HEK293 (cell line): ENCODE measurements at regions not wholly inside any gene's neighbourhood (a gene's known extent, or its start where the extent isn't known, plus 50 kb on each side); places are given as distances from the start of the nearest gene placed in this dataset.
A peak's percentile ranks its signal among the peaks of the same experiment; 100 is the strongest.

Source experiments
- CTCF ChIA-PET: fragments of 350-600 bp; formaldehyde crosslinking; extraction: SDS; loops from one replicate; lab custom pipeline; 2021; ENCODE audit warnings: antibody characterized with exemption; lab: Yijun Ruan, JAX
- POLR2A ChIA-PET: fragments of 300-600 bp; formaldehyde crosslinking; extraction: SDS; loops from one replicate; lab custom pipeline; 2020; ENCODE audit warnings: antibody characterized with exemption, inconsistent platforms; lab: Yijun Ruan, JAX
- H3K27ac ChIP-seq: fragments of 200-500 bp; sonication (Bioruptor generic); 2 replicates; pipeline ENCODE4 v1.5.1; 2014; ENCODE audit warnings: low read depth, low read length, control low read depth, inconsistent platforms; ENCODE audit errors: extremely low read depth
- H3K36me3 ChIP-seq, 2 experiments: fragments of 200-500 bp in 1 of 2; sonication (Bioruptor generic) in 1 of 2; 1 replicate in 1 of 2; 2 replicates in 1 of 2; pipeline ENCODE4 v1.5.1; 2014 to 2017; ENCODE audit warnings: inconsistent platforms in 2 of 2, low read length in 2 of 2; ENCODE audit not compliant: control insufficient read depth in 2 of 2, insufficient read depth in 1 of 2
- H3K4me1 ChIP-seq: fragments of 200-500 bp; sonication (Bioruptor generic); 2 replicates; pipeline ENCODE4 v1.5.1; 2014; ENCODE audit warnings: mild to moderate bottlenecking, low read length, inconsistent platforms; ENCODE audit not compliant: control insufficient read depth, insufficient read depth
- H3K4me3 ChIP-seq: 2 replicates; pipeline ENCODE4 v1.5.1; 2011; ENCODE audit warnings: low read depth, mild to moderate bottlenecking, control low read depth, low read length, moderate library complexity
- H3K9me3 ChIP-seq: fragments of 200-500 bp; sonication (Bioruptor generic); 2 replicates; pipeline ENCODE4 v1.5.1; 2014; ENCODE audit warnings: low read depth, low read length, inconsistent platforms; ENCODE audit not compliant: control insufficient read depth, insufficient read depth
- EGR2 ChIP-seq: fragments of 450-650 bp; formaldehyde crosslinking; IDR thresholded peaks from 2 replicates; pipeline ENCODE4 v1.5.1; 2016; ENCODE audit warnings: low read depth, missing biosample characterization, missing genetic modification characterization
- IKZF3 ChIP-seq: fragments of 450-650 bp; IDR thresholded peaks from 2 replicates; pipeline ENCODE4 v1.5.0; 2018; ENCODE audit warnings: missing biosample characterization, mild to moderate bottlenecking, missing genetic modification characterization, moderate library complexity
- RBAK ChIP-seq: fragments of 450-650 bp; formaldehyde crosslinking; IDR thresholded peaks from 2 replicates; pipeline ENCODE4 v1.5.1; 2016; ENCODE audit warnings: missing biosample characterization, missing genetic modification characterization
- SCRT1 ChIP-seq: fragments of 450-650 bp; formaldehyde crosslinking; IDR thresholded peaks from 2 replicates; pipeline ENCODE4 v1.5.1; 2016; ENCODE audit warnings: missing biosample characterization, missing genetic modification characterization, borderline replicate concordance
- SP7 ChIP-seq: fragments of 450-650 bp; formaldehyde crosslinking; IDR thresholded peaks from 2 replicates; pipeline ENCODE4 v1.5.1; 2016; ENCODE audit warnings: missing biosample characterization, missing genetic modification characterization
- ZIC2 ChIP-seq: fragments of 450-650 bp; formaldehyde crosslinking; IDR thresholded peaks from 2 replicates; pipeline ENCODE4 v1.5.1; 2016; ENCODE audit warnings: missing biosample characterization, missing genetic modification characterization
- ZNF133 ChIP-seq: fragments of 450-650 bp; formaldehyde crosslinking; IDR thresholded peaks from 2 replicates; pipeline ENCODE4 v1.5.1; 2016; ENCODE audit warnings: missing biosample characterization, missing genetic modification characterization
- ZNF146 ChIP-seq: fragments of 450-650 bp; formaldehyde crosslinking; IDR thresholded peaks from 2 replicates; pipeline ENCODE4 v1.5.1; 2016; ENCODE audit warnings: missing biosample characterization, missing genetic modification characterization
- ZNF157 ChIP-seq: fragments of 450-650 bp; formaldehyde crosslinking; IDR thresholded peaks from 2 replicates; pipeline ENCODE4 v1.5.1; 2016; ENCODE audit warnings: missing biosample characterization, missing genetic modification characterization
- ZNF175 ChIP-seq: fragments of 450-650 bp; formaldehyde crosslinking; IDR thresholded peaks from 2 replicates; pipeline ENCODE4 v1.5.1; 2016; ENCODE audit warnings: missing biosample characterization, missing genetic modification characterization
- ZNF248 ChIP-seq: fragments of 450-650 bp; formaldehyde crosslinking; IDR thresholded peaks from 2 replicates; pipeline ENCODE4 v1.5.1; 2017; ENCODE audit warnings: missing biosample characterization, missing genetic modification characterization
- ZNF324 ChIP-seq: fragments of 450-650 bp; formaldehyde crosslinking; IDR thresholded peaks from 2 replicates; pipeline ENCODE4 v1.5.1; 2016; ENCODE audit warnings: missing biosample characterization, missing genetic modification characterization
- ZNF335 ChIP-seq: fragments of 450-650 bp; formaldehyde crosslinking; conservative IDR thresholded peaks from 2 replicates; pipeline ENCODE4 v1.5.1; 2016; ENCODE audit warnings: missing biosample characterization, missing genetic modification characterization
- ZNF394 ChIP-seq: fragments of 450-650 bp; formaldehyde crosslinking; IDR thresholded peaks from 2 replicates; pipeline ENCODE4 v1.5.1; 2016; ENCODE audit warnings: missing biosample characterization, missing genetic modification characterization, mild to moderate bottlenecking, moderate library complexity, borderline replicate concordance
- ZNF48 ChIP-seq: fragments of 450-650 bp; formaldehyde crosslinking; IDR thresholded peaks from 2 replicates; pipeline ENCODE4 v1.5.1; 2016; ENCODE audit warnings: missing biosample characterization, missing genetic modification characterization
- ZNF521 ChIP-seq: fragments of 450-650 bp; formaldehyde crosslinking; IDR thresholded peaks from 2 replicates; pipeline ENCODE4 v1.5.1; 2017; ENCODE audit warnings: missing biosample characterization, mild to moderate bottlenecking, missing genetic modification characterization
- ZNF529 ChIP-seq: fragments of 450-650 bp; formaldehyde crosslinking; IDR thresholded peaks from 2 replicates; pipeline ENCODE4 v1.5.1; 2017; ENCODE audit warnings: missing genetic modification characterization, missing biosample characterization; ENCODE audit not compliant: insufficient replicate concordance
- ZNF558 ChIP-seq: fragments of 450-650 bp; formaldehyde crosslinking; IDR thresholded peaks from 2 replicates; pipeline ENCODE4 v1.5.1; 2016; ENCODE audit warnings: missing biosample characterization, missing genetic modification characterization
- ZNF624 ChIP-seq: fragments of 450-650 bp; formaldehyde crosslinking; IDR thresholded peaks from 2 replicates; pipeline ENCODE4 v1.5.1; 2017; ENCODE audit warnings: missing biosample characterization, missing genetic modification characterization
- ZNF654 ChIP-seq: fragments of 450-650 bp; formaldehyde crosslinking; IDR thresholded peaks from 2 replicates; pipeline ENCODE4 v1.5.1; 2016; ENCODE audit warnings: low read depth, missing biosample characterization, missing genetic modification characterization
- ZNF664 ChIP-seq: fragments of 450-650 bp; formaldehyde crosslinking; IDR thresholded peaks from 2 replicates; pipeline ENCODE4 v1.5.1; 2016; ENCODE audit warnings: missing biosample characterization, missing genetic modification characterization
- ZNF785 ChIP-seq: fragments of 450-650 bp; formaldehyde crosslinking; IDR thresholded peaks from 2 replicates; pipeline ENCODE4 v1.5.1; 2016; ENCODE audit warnings: missing biosample characterization, missing genetic modification characterization
- TF ChIP-seq, protein P1 (sequence below): fragments of 450-650 bp; formaldehyde crosslinking; IDR thresholded peaks from 2 replicates; pipeline ENCODE4 v1.5.1; 2016; ENCODE audit warnings: missing biosample characterization, missing genetic modification characterization
- TF ChIP-seq, protein P2 (sequence below): fragments of 450-650 bp; formaldehyde crosslinking; IDR thresholded peaks from 2 replicates; pipeline ENCODE4 v1.5.1; 2016; ENCODE audit warnings: missing biosample characterization, missing genetic modification characterization
- TF ChIP-seq, protein P3 (sequence below): fragments of 450-650 bp; formaldehyde crosslinking; IDR thresholded peaks from 2 replicates; pipeline ENCODE4 v1.5.1; 2017; ENCODE audit warnings: missing biosample characterization, missing genetic modification characterization
- TF ChIP-seq, protein P4 (sequence below): fragments of 450-650 bp; formaldehyde crosslinking; IDR thresholded peaks from 2 replicates; pipeline ENCODE4 v1.5.1; 2016; ENCODE audit warnings: missing biosample characterization, missing genetic modification characterization
- TF ChIP-seq, protein P5 (sequence below): fragments of 450-650 bp; formaldehyde crosslinking; conservative IDR thresholded peaks from 2 replicates; pipeline ENCODE4 v1.5.1; 2016; ENCODE audit warnings: low read depth, missing biosample characterization, missing genetic modification characterization

DNA sequence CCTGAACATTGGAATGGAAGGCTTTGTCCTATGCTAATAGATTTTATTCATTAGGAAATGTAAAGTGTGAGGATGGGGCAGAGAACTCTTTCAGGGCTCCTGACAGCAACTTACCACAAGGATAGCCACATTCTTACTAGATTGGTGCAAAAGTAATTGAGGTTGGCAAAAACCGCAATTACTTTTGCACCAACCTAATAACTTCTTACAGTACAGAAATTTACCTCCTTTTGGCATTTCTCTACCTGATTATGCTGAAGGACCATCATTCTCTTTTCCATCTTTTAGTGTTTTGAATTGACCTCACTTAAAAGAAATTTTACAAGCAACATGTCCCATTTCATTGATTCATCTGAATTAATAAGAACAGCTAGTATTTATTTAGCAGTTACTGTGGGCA is 109.2 kb upstream of the AP1S2 start:
- CTCF ChIA-PET, result no interaction called here
- TF ChIP-seq ZNF654 (tag by site-specific recombination), result no peak
- TF ChIP-seq, protein P1, sequence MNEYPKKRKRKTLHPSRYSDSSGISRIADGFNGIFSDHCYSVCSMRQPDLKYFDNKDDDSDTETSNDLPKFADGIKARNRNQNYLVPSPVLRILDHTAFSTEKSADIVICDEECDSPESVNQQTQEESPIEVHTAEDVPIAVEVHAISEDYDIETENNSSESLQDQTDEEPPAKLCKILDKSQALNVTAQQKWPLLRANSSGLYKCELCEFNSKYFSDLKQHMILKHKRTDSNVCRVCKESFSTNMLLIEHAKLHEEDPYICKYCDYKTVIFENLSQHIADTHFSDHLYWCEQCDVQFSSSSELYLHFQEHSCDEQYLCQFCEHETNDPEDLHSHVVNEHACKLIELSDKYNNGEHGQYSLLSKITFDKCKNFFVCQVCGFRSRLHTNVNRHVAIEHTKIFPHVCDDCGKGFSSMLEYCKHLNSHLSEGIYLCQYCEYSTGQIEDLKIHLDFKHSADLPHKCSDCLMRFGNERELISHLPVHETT (tag by site-specific recombination), result no peak
- no peak for TF ChIP-seq ZNF146 (tag by site-specific recombination)
- TF ChIP-seq, protein P2, sequence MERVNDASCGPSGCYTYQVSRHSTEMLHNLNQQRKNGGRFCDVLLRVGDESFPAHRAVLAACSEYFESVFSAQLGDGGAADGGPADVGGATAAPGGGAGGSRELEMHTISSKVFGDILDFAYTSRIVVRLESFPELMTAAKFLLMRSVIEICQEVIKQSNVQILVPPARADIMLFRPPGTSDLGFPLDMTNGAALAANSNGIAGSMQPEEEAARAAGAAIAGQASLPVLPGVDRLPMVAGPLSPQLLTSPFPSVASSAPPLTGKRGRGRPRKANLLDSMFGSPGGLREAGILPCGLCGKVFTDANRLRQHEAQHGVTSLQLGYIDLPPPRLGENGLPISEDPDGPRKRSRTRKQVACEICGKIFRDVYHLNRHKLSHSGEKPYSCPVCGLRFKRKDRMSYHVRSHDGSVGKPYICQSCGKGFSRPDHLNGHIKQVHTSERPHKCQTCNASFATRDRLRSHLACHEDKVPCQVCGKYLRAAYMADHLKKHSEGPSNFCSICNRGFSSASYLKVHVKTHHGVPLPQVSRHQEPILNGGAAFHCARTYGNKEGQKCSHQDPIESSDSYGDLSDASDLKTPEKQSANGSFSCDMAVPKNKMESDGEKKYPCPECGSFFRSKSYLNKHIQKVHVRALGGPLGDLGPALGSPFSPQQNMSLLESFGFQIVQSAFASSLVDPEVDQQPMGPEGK (tag by site-specific recombination), result no peak
- no peak for TF ChIP-seq RBAK (tag by site-specific recombination)
- no peak for TF ChIP-seq ZNF324
- no peak for TF ChIP-seq ZNF248 (tag by site-specific recombination)
- TF ChIP-seq ZNF157 (tag by site-specific recombination), result no peak
- TF ChIP-seq ZNF785, result no peak
- no peak for TF ChIP-seq ZNF133 (tag by site-specific recombination)
- TF ChIP-seq, protein P3, sequence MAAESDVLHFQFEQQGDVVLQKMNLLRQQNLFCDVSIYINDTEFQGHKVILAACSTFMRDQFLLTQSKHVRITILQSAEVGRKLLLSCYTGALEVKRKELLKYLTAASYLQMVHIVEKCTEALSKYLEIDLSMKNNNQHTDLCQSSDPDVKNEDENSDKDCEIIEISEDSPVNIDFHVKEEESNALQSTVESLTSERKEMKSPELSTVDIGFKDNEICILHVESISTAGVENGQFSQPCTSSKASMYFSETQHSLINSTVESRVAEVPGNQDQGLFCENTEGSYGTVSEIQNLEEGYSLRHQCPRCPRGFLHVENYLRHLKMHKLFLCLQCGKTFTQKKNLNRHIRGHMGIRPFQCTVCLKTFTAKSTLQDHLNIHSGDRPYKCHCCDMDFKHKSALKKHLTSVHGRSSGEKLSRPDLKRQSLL, result no peak
- no peak for TF ChIP-seq SCRT1 (tag by site-specific recombination)
- TF ChIP-seq ZNF558, result no peak
- no peak for TF ChIP-seq ZNF624 (tag by site-specific recombination)
- TF ChIP-seq ZNF394 (tag by site-specific recombination), result no peak
- TF ChIP-seq ZNF335 (tag by site-specific recombination), result no peak
- TF ChIP-seq EGR2 (tag by site-specific recombination), result no peak
- no peak for TF ChIP-seq ZIC2 (tag by site-specific recombination)
- TF ChIP-seq, protein P4, sequence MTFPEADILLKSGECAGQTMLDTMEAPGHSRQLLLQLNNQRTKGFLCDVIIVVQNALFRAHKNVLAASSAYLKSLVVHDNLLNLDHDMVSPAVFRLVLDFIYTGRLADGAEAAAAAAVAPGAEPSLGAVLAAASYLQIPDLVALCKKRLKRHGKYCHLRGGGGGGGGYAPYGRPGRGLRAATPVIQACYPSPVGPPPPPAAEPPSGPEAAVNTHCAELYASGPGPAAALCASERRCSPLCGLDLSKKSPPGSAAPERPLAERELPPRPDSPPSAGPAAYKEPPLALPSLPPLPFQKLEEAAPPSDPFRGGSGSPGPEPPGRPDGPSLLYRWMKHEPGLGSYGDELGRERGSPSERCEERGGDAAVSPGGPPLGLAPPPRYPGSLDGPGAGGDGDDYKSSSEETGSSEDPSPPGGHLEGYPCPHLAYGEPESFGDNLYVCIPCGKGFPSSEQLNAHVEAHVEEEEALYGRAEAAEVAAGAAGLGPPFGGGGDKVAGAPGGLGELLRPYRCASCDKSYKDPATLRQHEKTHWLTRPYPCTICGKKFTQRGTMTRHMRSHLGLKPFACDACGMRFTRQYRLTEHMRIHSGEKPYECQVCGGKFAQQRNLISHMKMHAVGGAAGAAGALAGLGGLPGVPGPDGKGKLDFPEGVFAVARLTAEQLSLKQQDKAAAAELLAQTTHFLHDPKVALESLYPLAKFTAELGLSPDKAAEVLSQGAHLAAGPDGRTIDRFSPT (tag by site-specific recombination), result no peak
- Histone ChIP-seq H3K4me3 (no peak overlapping the region), H3K27ac (no peak overlapping the region), H3K4me1 (no peaks in the 10 kb centered on the region), H3K36me3 (no peaks in the 10 kb centered on the region), H3K9me3 (no peaks in the 10 kb centered on the region)
- POLR2A ChIA-PET, result no interaction called here

DNA sequence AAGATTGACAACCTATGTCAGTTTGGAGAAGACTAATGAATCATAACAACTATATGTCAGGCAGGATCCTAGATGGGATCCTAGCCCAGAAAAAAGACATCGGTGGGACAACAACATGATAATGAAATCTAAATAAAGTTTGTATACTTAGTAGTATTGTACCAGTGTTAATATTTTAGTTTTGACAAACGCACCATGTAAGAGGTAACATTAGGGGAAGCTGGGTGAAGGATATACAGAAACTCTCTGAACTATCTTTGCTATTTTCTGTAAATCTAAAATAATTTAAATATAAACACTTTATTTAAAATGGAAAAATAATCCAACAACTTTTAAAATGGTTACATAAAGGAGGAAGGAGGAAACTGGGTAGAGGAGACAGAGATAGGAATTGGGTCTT is 105.6 kb upstream of the AP1S2 start:
- H3K36me3 ChIP-seq, result no peaks in the 10 kb centered on the region
- H3K9me3 ChIP-seq, result no peaks in the 10 kb centered on the region
- no peak overlapping the region for H3K4me3 ChIP-seq
- ChIA-PET CTCF (interaction anchor here (0.7 to 1.1 kb wide), 2 partner anchors 29 to 99 kb away, joined by 3 to 4 read pairs; no protein-coding TSS in a partner anchor), POLR2A (no interaction called here)
- H3K4me1 ChIP-seq, result no peaks in the 10 kb centered on the region
- no peak overlapping the region for H3K27ac ChIP-seq
- TF ChIP-seq SP7 (tag by site-specific recombination) (no peak), ZNF175 (tag by site-specific recombination) (no peak), ZNF48 (tag by site-specific recombination) (no peak), ZNF521 (tag by site-specific recombination) (no peak), ZNF664 (tag by site-specific recombination) (no peak), IKZF3 (tag by site-specific recombination) (no peak), ZNF529 (peak; percentile 90)
- TF ChIP-seq, protein P5, sequence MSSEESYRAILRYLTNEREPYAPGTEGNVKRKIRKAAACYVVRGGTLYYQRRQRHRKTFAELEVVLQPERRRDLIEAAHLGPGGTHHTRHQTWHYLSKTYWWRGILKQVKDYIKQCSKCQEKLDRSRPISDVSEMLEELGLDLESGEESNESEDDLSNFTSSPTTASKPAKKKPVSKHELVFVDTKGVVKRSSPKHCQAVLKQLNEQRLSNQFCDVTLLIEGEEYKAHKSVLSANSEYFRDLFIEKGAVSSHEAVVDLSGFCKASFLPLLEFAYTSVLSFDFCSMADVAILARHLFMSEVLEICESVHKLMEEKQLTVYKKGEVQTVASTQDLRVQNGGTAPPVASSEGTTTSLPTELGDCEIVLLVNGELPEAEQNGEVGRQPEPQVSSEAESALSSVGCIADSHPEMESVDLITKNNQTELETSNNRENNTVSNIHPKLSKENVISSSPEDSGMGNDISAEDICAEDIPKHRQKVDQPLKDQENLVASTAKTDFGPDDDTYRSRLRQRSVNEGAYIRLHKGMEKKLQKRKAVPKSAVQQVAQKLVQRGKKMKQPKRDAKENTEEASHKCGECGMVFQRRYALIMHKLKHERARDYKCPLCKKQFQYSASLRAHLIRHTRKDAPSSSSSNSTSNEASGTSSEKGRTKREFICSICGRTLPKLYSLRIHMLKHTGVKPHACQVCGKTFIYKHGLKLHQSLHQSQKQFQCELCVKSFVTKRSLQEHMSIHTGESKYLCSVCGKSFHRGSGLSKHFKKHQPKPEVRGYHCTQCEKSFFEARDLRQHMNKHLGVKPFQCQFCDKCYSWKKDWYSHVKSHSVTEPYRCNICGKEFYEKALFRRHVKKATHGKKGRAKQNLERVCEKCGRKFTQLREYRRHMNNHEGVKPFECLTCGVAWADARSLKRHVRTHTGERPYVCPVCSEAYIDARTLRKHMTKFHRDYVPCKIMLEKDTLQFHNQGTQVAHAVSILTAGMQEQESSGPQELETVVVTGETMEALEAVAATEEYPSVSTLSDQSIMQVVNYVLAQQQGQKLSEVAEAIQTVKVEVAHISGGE (tag by site-specific recombination), result no peak
